Body of pancreas (tissue), 4 donors: ENCODE measurements at regions not wholly inside any gene's neighbourhood (a gene's known extent, or its start where the extent isn't known, plus 50 kb on each side); places are given as distances from the start of the nearest gene placed in this dataset.

ENCODE experiments used
- CTCF ChIP-seq, 7 experiments: fragments of 450-650 bp in 4 of 7; fragments of 200-600 bp in 3 of 7; sonication (generic) in 3 of 7; IDR thresholded peaks; one replicate each; pipeline ENCODE4 v1.5.1; 2016 to 2019; ENCODE audit warnings: antibody characterized with exemption in 7 of 7
- POLR2A ChIP-seq, 3 donors: fragments of 450-650 bp; IDR thresholded peaks; one replicate each; pipeline ENCODE4 v1.6.1; 2016; ENCODE audit warnings: antibody characterized with exemption in 3 of 3, mild to moderate bottlenecking in 2 of 3

- TF ChIP-seq CTCF (IDR thresholded peaks at IDR 0.05) (no peak), POLR2A (IDR thresholded peaks at IDR 0.05) (no peak)
These were observed 280.4 kb downstream of the PSAT1 start for GRCh38 chr9:78577156-78577906.
